Activated CD8-positive, alpha-beta memory T cell treated with anti-CD3 and anti-CD28 coated beads, Interleukin-2, amount 50 U/mL, for 4 hours (primary cell): ENCODE measurements at regions not wholly inside any gene's neighbourhood (a gene's known extent, or its start where the extent isn't known, plus 50 kb on each side); places are given as distances from the start of the nearest gene placed in this dataset.
A peak's percentile ranks its signal among the peaks of the same experiment; 100 is the strongest.

ENCODE experiments used
- DNase-seq: peaks from one replicate; pipeline ENCODE4 v3.0.0-alpha.2; 2020

GRCh38 chr18:77862066-77862757 lies 612.6 kb downstream of the GALR1 start:
- DNase-seq = no peak

- no peak for DNase-seq
These were observed 616.2 kb downstream of the GALR1 start for GRCh38 chr18:77865853-77866252.

- no peak for DNase-seq
These were observed 616.7 kb downstream of the GALR1 start for GRCh38 chr18:77866351-77866750.

- no peak for DNase-seq
These were observed 620.6 kb downstream of the GALR1 start for GRCh38 chr18:77870199-77870598.

- DNase-seq = no peak
These were observed 621.2 kb downstream of the GALR1 start for GRCh38 chr18:77870894-77871293.

- DNase-seq = no peak
These were observed 622.5 kb downstream of the GALR1 start for GRCh38 chr18:77872166-77872565.

- no peak for DNase-seq
These were observed 626.7 kb downstream of the GALR1 start for GRCh38 chr18:77876319-77876865.

GRCh38 chr18:77879829-77880228 lies 630.2 kb downstream of the GALR1 start:
- DNase-seq = no peak

- no peak for DNase-seq
These were observed 634.8 kb downstream of the GALR1 start for GRCh38 chr18:77884454-77884853.

GRCh38 chr18:77894060-77894459 lies 644.4 kb downstream of the GALR1 start:
- no peak for DNase-seq

GRCh38 chr18:77895250-77895649 lies 645.6 kb downstream of the GALR1 start:
- no peak for DNase-seq

GRCh38 chr18:77896586-77897252 lies 647.1 kb downstream of the GALR1 start:
- no peak for DNase-seq

GRCh38 chr18:77897606-77898005 lies 648.0 kb downstream of the GALR1 start:
- DNase-seq = no peak

- DNase-seq = peak; percentile 48
These were observed 650.5 kb downstream of the GALR1 start for GRCh38 chr18:77899972-77900754.

GRCh38 chr18:77905011-77905410 lies 655.4 kb downstream of the GALR1 start:
- DNase-seq = no peak

- no peak for DNase-seq
These were observed 655.9 kb downstream of the GALR1 start for GRCh38 chr18:77905449-77906055.

GRCh38 chr18:77906103-77906892 lies 656.6 kb downstream of the GALR1 start:
- no peak for DNase-seq

- no peak for DNase-seq
These were observed 660.7 kb downstream of the GALR1 start for GRCh38 chr18:77910347-77910746.

- DNase-seq = no peak
These were observed 662.4 kb downstream of the GALR1 start for GRCh38 chr18:77911971-77912605.

GRCh38 chr18:77918730-77919129 lies 669.1 kb downstream of the GALR1 start:
- no peak for DNase-seq

GRCh38 chr18:77919923-77920322 lies 670.3 kb downstream of the GALR1 start:
- no peak for DNase-seq

GRCh38 chr18:77935342-77935741 lies 685.7 kb downstream of the GALR1 start:
- no peak for DNase-seq
